ENCODE measurements at regions not wholly inside any gene's neighbourhood (a gene's known extent, or its start where the extent isn't known, plus 50 kb on each side); places are given as distances from the start of the nearest gene placed in this dataset.

- TF ChIP-seq, protein P1, sequence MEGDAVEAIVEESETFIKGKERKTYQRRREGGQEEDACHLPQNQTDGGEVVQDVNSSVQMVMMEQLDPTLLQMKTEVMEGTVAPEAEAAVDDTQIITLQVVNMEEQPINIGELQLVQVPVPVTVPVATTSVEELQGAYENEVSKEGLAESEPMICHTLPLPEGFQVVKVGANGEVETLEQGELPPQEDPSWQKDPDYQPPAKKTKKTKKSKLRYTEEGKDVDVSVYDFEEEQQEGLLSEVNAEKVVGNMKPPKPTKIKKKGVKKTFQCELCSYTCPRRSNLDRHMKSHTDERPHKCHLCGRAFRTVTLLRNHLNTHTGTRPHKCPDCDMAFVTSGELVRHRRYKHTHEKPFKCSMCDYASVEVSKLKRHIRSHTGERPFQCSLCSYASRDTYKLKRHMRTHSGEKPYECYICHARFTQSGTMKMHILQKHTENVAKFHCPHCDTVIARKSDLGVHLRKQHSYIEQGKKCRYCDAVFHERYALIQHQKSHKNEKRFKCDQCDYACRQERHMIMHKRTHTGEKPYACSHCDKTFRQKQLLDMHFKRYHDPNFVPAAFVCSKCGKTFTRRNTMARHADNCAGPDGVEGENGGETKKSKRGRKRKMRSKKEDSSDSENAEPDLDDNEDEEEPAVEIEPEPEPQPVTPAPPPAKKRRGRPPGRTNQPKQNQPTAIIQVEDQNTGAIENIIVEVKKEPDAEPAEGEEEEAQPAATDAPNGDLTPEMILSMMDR (conservative IDR thresholded peaks at IDR 0.05; ENCODE audit: low read depth, low read length): no peak
- TF ChIP-seq EZH2 (IDR thresholded peaks at IDR 0.05; ENCODE audit: low read length, unreplicated experiment): no peak
Observed at GRCh38 chr13:73421310-73421912, 362.6 kb downstream of the KLF5 start.

All from PC-3 (cell line).